Muscle layer of colon (tissue), 2 donors: ENCODE measurements at regions not wholly inside any gene's neighbourhood (a gene's known extent, or its start where the extent isn't known, plus 50 kb on each side); places are given as distances from the start of the nearest gene placed in this dataset.

Experiments used
- H3K27ac ChIP-seq: one replicate; pipeline ENCODE4 v1.7.0; 2013; ENCODE audit warnings: low read depth, mild to moderate bottlenecking, low read length, moderate library complexity
- H3K27me3 ChIP-seq, 2 donors: one replicate each; pipeline ENCODE4 v1.7.0; 2013; ENCODE audit warnings: low read length in 2 of 2, mild to moderate bottlenecking in 2 of 2; ENCODE audit not compliant: insufficient read depth in 2 of 2, control insufficient read depth in 1 of 2
- H3K36me3 ChIP-seq: one replicate; pipeline ENCODE4 v1.7.0; 2013; ENCODE audit warnings: mild to moderate bottlenecking, low read length; ENCODE audit not compliant: insufficient read depth
- H3K4me1 ChIP-seq: one replicate; pipeline ENCODE4 v1.7.0; 2013; ENCODE audit warnings: mild to moderate bottlenecking, low read length; ENCODE audit not compliant: insufficient read depth
- H3K4me3 ChIP-seq, 2 donors: one replicate each; pipeline ENCODE4 v1.7.0; 2013; ENCODE audit warnings: low read length in 2 of 2, low read depth in 1 of 2, mild to moderate bottlenecking in 1 of 2, moderate library complexity in 1 of 2
- H3K9ac ChIP-seq: one replicate; pipeline ENCODE4 v1.7.0; 2013; ENCODE audit warnings: low read length
- H3K9me3 ChIP-seq: one replicate; pipeline ENCODE4 v1.7.0; 2013; ENCODE audit warnings: mild to moderate bottlenecking, low read length
- donor health status: abdominal sarcoma.
- donor health status: Adenocarcinoma of cecum.

DNA sequence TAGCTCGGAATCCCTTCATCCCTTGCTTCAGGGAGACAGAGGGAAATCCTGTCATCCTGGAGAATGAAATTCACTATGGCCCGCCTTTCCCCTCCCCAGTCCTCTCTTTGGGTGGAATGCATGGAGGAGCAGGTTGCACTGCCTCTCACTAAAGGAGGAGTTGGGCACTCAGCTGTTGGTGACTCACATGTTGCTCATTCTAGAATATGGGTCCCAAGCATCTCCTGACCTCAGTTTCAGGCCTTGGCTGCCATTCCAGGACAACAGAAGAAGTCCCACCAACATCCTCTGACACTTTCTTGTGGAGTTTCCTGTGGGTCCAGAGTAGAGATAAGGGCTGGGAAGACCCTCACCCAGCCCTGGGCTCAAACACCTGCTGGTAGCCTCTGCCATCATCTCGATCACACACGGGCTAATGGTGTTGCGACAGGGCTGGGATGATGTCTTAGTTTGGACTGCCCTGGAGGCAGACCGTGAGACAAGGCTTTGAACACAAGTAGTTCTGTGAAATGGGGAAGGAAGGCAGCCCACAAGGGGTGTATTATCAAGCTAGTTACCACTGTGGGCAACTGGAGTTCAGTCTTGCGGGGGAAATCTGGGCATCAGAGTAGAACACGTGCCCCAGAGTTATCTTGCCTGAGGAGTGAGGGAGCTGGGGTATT is 52.4 kb upstream of the RNF24 start:
- Histone ChIP-seq H3K4me3 (no peak overlapping the region), H3K27me3 (no peaks in the 10 kb centered on the region), H3K36me3 (no peaks in the 10 kb centered on the region), H3K9me3 (no peaks in the 10 kb centered on the region), H3K27ac (no peak overlapping the region), H3K9ac (no peak overlapping the region), H3K4me1 (peaks cover 21% of the 10 kb centered on the region)

DNA sequence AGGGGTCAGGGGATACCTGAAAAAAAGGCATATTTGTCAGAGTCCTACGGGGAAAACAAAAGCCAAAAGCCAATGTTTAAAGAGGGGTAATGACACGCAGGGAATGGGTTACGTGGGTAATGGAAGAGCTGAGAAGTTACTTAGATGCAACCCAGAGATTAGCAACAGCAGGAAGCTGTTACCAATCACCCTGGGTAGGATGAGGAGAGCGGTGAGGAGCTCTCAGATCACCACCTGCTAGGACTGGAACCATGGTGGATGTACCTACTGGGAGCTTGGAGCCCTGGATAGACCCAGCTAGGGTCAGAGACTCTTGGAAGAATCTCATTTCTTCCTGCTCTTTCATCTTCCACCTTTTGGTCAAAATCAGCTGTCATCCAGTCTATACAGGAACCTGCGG is 51.2 kb upstream of the RNF24 start:
- Histone ChIP-seq H3K9me3 (no peaks in the 10 kb centered on the region), H3K9ac (no peak overlapping the region), H3K36me3 (no peaks in the 10 kb centered on the region), H3K4me1 (peaks cover 21% of the 10 kb centered on the region), H3K27me3 (no peaks in the 10 kb centered on the region), H3K27ac (no peak overlapping the region), H3K4me3 (no peak overlapping the region)

DNA sequence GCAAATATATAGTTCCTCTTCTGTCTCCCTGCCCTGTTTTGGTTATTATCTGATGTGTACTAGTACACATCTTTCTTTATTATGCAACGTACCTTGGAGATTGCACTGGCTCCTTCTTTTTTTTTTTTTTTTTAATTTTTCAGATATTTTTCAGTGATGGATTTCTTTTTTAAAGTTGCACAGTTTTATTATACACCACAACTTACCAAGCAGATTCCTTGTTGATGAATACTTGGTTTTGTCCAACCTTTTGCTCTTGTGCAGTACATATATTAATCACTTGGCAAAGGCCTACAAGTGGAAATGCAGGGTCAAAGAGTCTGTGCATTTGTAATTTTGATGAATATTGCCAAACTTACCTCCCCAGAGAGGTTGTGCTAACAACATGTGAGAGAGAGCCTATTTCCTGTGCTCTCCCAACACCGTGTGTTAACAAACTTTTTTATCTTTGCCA is 50.1 kb upstream of the RNF24 start:
- Histone ChIP-seq H3K4me1 (peaks cover 21% of the 10 kb centered on the region), H3K36me3 (no peaks in the 10 kb centered on the region)

More for the DNA sequence above, 50.1 kb upstream of the RNF24 start:
- Histone ChIP-seq H3K27me3 (no peaks in the 10 kb centered on the region), H3K27ac (peak overlapping the region; percentile 56), H3K9me3 (no peaks in the 10 kb centered on the region), H3K4me3 (no peak overlapping the region), H3K9ac (no peak overlapping the region)
